Left lung (tissue), 4 donors: ENCODE measurements at regions not wholly inside any gene's neighbourhood (a gene's known extent, or its start where the extent isn't known, plus 50 kb on each side); places are given as distances from the start of the nearest gene placed in this dataset.

Source experiments
- ATAC-seq: fragments of 200-7000 bp; cut with Tn5 transposase; one replicate; pipeline ENCODE4 v1.9.1; 2020; ENCODE audit warnings: moderate library complexity
- DNase-seq, 4 donors: peaks; one replicate each; pipeline ENCODE4 v3.0.0-alpha.2; 2013 to 2020
- H3K27ac ChIP-seq, 2 donors: fragments of 200-600 bp; sonication (generic) in 1 of 2; one replicate each; pipeline versions ENCODE4 v1.5.0 to v1.8.0; 2020 to 2021
- H3K27me3 ChIP-seq, 2 donors: fragments of 200-600 bp; sonication (generic) in 1 of 2; one replicate each; pipeline versions ENCODE4 v1.5.0 to v1.8.0; 2020 to 2021
- H3K36me3 ChIP-seq, 2 donors: fragments of 200-600 bp; sonication (generic) in 1 of 2; one replicate each; pipeline versions ENCODE4 v1.5.0 to v1.8.0; 2020 to 2021
- H3K4me1 ChIP-seq, 2 donors: fragments of 200-600 bp; one replicate each; pipeline ENCODE4 v1.8.0; 2021
- H3K4me3 ChIP-seq, 2 donors: fragments of 200-600 bp; sonication (generic) in 1 of 2; one replicate each; pipeline versions ENCODE4 v1.5.0 to v1.8.0; 2020 to 2021; ENCODE audit warnings: mild to moderate bottlenecking in 1 of 2
- H3K9me3 ChIP-seq, 2 donors: fragments of 200-600 bp; sonication (generic) in 1 of 2; one replicate each; pipeline versions ENCODE4 v1.5.0 to v1.8.0; 2020 to 2021
- intact Hi-C, 2 donors: fragments of 100-400 bp; cut with DNase I; formaldehyde crosslinking; loops; one replicate each; pipeline versions ENCODE4 v1.11.2 to v1.14.2; 2022
- TF ChIP-seq, protein P1 (sequence below), 2 donors: fragments of 200-600 bp; sonication (generic) in 1 of 2; IDR thresholded peaks; one replicate each; pipeline versions ENCODE4 v1.5.0 to v1.8.0; 2021; ENCODE audit warnings: antibody characterized with exemption in 2 of 2
- donor health status: DM: no; HTN: yes; CAD: no.
- donor health status: DM: no; HTN: no; CAD: no.

DNA sequence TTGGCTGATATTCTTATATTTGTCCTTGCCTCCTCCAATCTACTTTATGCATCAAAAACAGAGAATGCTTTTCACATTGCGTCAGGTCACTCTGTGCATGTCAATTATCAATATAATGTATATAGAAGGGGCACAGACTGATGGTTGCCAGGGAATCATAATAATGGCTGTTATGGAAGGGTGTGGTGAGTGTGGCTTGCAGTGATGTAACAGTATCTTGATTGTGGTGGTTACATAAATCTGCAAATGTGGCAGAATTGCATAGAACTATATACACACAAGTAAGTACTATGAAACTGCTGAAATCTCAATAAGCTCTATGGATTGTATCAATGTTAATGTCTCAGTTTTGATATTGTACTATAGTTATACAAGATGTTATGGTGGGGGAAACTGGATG is 228.6 kb downstream of the TJP1 start:
- no peaks in the 10 kb centered on the region for H3K4me1 ChIP-seq
- H3K4me3 ChIP-seq = no peak overlapping the region
- H3K9me3 ChIP-seq = no peaks in the 10 kb centered on the region
- DNase-seq = no peak
- intact Hi-C loops = no loop called here
- no peak for ATAC-seq
- no peaks in the 10 kb centered on the region for H3K36me3 ChIP-seq
- TF ChIP-seq, protein P1, sequence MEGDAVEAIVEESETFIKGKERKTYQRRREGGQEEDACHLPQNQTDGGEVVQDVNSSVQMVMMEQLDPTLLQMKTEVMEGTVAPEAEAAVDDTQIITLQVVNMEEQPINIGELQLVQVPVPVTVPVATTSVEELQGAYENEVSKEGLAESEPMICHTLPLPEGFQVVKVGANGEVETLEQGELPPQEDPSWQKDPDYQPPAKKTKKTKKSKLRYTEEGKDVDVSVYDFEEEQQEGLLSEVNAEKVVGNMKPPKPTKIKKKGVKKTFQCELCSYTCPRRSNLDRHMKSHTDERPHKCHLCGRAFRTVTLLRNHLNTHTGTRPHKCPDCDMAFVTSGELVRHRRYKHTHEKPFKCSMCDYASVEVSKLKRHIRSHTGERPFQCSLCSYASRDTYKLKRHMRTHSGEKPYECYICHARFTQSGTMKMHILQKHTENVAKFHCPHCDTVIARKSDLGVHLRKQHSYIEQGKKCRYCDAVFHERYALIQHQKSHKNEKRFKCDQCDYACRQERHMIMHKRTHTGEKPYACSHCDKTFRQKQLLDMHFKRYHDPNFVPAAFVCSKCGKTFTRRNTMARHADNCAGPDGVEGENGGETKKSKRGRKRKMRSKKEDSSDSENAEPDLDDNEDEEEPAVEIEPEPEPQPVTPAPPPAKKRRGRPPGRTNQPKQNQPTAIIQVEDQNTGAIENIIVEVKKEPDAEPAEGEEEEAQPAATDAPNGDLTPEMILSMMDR (IDR thresholded peaks at IDR 0.05) = no peak
- H3K27ac ChIP-seq = no peak overlapping the region
- no peaks in the 10 kb centered on the region for H3K27me3 ChIP-seq

DNA sequence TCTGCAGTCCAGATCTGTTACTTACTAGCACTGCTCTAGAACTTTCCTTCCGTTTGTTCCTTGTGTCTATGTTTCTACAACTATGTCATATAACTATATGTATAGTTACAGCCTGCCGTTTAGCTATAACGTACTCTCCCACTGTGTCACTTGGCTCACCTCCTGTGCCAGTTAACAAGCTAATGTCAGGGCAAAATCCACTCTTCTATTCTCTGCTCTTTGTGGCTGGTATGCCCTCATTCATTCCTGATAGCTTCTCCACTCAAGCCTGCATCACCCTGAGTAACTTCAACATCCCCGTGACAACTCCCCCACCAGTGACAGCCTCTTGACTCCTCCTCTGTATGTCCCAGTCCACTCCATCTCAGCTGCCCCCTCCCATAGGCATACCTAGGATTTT is 229.2 kb downstream of the TJP1 start:
- Histone ChIP-seq H3K4me3 (no peak overlapping the region), H3K36me3 (no peaks in the 10 kb centered on the region), H3K4me1 (no peaks in the 10 kb centered on the region), H3K27ac (no peak overlapping the region), H3K9me3 (no peaks in the 10 kb centered on the region), H3K27me3 (no peaks in the 10 kb centered on the region)
- DNase-seq = no peak
- TF ChIP-seq, protein P1 (IDR thresholded peaks at IDR 0.05) = no peak
- no peak for ATAC-seq
- intact Hi-C loops = no loop called here

DNA sequence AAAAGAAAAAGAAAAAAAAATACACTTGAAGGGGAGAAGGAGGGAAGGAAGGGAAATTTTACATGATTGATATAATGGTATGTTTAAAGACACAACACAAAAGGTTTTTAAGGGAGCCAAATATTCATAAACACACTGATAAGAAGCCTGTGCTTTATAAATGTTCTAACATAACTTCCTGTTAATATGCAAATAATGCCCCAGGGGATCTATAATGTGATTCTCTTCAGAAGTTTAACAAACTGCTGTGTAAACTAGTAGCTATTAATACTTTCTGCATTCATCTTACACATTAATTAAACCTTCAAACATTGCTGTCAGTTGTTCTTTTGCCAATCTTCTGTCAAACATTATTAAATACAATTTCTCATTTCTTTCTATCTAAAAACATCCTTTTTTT is 231.6 kb downstream of the TJP1 start:
- TF ChIP-seq, protein P1 (IDR thresholded peaks at IDR 0.05) = no peak
- Histone ChIP-seq H3K4me1 (no peaks in the 10 kb centered on the region), H3K4me3 (no peak overlapping the region), H3K9me3 (no peaks in the 10 kb centered on the region), H3K36me3 (no peaks in the 10 kb centered on the region), H3K27me3 (no peaks in the 10 kb centered on the region), H3K27ac (no peak overlapping the region)
- intact Hi-C loops = no loop called here
- DNase-seq (no peak), ATAC-seq (no peak)

DNA sequence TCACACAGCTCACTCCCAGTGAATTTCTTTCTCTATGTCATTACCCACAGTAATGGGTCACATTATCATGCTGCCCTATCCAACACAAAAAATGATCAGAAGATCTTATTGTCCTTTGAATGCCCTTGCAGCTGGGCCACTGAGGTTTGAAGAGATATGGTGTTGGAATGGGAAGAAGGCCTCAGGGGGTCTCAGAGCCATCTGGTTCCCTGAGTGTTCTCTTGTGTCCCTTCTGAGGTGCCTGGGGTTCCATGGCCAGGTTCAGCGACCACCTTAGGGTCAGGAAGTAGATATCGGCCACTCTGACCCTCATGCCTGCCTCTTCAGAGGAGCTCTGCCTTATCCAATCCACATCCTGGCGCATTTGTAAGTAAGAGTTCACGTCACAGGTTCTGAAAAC is 232.3 kb downstream of the TJP1 start:
- no peaks in the 10 kb centered on the region for H3K9me3 ChIP-seq
- intact Hi-C loops = no loop called here
- H3K27me3 ChIP-seq = no peaks in the 10 kb centered on the region
- H3K27ac ChIP-seq = no peak overlapping the region
- H3K4me1 ChIP-seq = no peaks in the 10 kb centered on the region
- TF ChIP-seq, protein P1 (IDR thresholded peaks at IDR 0.05) = no peak
- DNase-seq = no peak
- no peak for ATAC-seq
- H3K4me3 ChIP-seq = no peak overlapping the region
- H3K36me3 ChIP-seq = no peaks in the 10 kb centered on the region

DNA sequence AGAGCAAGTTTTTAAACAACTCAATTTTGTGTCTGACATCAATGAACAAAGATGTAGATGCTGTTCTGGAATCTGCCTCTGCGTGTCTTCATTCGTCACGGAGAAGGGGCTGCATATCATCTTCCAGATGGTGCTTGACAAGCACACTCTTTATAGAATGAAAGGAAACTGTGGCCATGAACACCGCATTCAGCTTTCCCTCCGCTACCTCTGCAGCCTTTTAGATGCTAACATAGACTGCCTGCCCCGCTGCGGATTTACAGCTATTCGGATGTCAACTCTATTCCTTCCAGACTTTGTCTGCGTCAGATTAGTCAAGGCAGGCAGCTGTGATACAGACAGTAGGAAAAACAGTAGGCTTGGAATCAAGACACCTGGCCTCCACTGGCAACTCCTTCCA is 232.9 kb downstream of the TJP1 start:
- H3K9me3 ChIP-seq = peaks cover 0 to 1% of the 10 kb centered on the region in 2 donors
- H3K36me3 ChIP-seq = no peaks in the 10 kb centered on the region
- no peak overlapping the region for H3K27ac ChIP-seq
- intact Hi-C loops = no loop called here
- TF ChIP-seq, protein P1 (IDR thresholded peaks at IDR 0.05) = no peak
- H3K27me3 ChIP-seq = no peaks in the 10 kb centered on the region
- no peak overlapping the region for H3K4me3 ChIP-seq
- H3K4me1 ChIP-seq = no peaks in the 10 kb centered on the region
- no peak for ATAC-seq
- no peak for DNase-seq
